Astrocyte (in vitro differentiated cells and primary cell): ENCODE measurements at regions not wholly inside any gene's neighbourhood (a gene's known extent, or its start where the extent isn't known, plus 50 kb on each side); places are given as distances from the start of the nearest gene placed in this dataset.

ENCODE experiments used
- DNase-seq: peaks from one replicate; pipeline ENCODE4 v3.0.0-alpha.2; 2010; ENCODE audit warnings: low read depth
- FAIRE-seq: peaks from 2 replicates; lab custom pipeline; 2011; peaks lifted over from hg19 to GRCh38; lab: Jason Lieb, UNC
- H2AFZ ChIP-seq: 2 replicates; pipeline ENCODE4 v1.6.0; 2012; ENCODE audit warnings: low read depth, low read length, inconsistent platforms
- H3K27ac ChIP-seq: 2 replicates; pipeline ENCODE4 v1.5.1; 2011; ENCODE audit warnings: low read depth, low read length, inconsistent platforms
- H3K27me3 ChIP-seq: 2 replicates; pipeline ENCODE4 v1.6.0; 2011; ENCODE audit warnings: low read length, inconsistent platforms; ENCODE audit not compliant: insufficient read depth
- H3K36me3 ChIP-seq: 2 replicates; pipeline ENCODE4 v1.5.1; 2011; ENCODE audit warnings: low read length, inconsistent platforms; ENCODE audit not compliant: insufficient read depth
- H3K4me1 ChIP-seq: 2 replicates; pipeline ENCODE4 v1.5.1; 2011; ENCODE audit warnings: low read length, inconsistent platforms; ENCODE audit not compliant: insufficient read depth
- H3K4me2 ChIP-seq: 2 replicates; pipeline ENCODE4 v1.6.0; 2012; ENCODE audit warnings: low read length, inconsistent platforms
- H3K4me3 ChIP-seq: 2 replicates; pipeline ENCODE4 v1.5.1; 2011; ENCODE audit warnings: low read depth, mild to moderate bottlenecking, low read length, inconsistent platforms; ENCODE audit not compliant: insufficient read depth
- H3K79me2 ChIP-seq: 2 replicates; pipeline ENCODE4 v1.6.0; 2012; ENCODE audit warnings: mild to moderate bottlenecking, low read length, inconsistent platforms; ENCODE audit not compliant: insufficient read depth
- H3K9ac ChIP-seq: 2 replicates; pipeline ENCODE4 v1.6.0; 2012; ENCODE audit warnings: mild to moderate bottlenecking, low read length, inconsistent platforms
- H3K9me3 ChIP-seq: 2 replicates; pipeline ENCODE4 v1.5.1; 2012; ENCODE audit warnings: low read depth, mild to moderate bottlenecking, low read length, inconsistent platforms; ENCODE audit not compliant: insufficient read depth
- H4K20me1 ChIP-seq: 2 replicates; pipeline ENCODE4 v1.6.0; 2012; ENCODE audit warnings: low read length, inconsistent platforms; ENCODE audit not compliant: insufficient read depth
- H3K27ac Mint-ChIP-seq: one replicate; pipeline ENCODE4 v1.8.0; 2021; ENCODE audit warnings: mild to moderate bottlenecking, mixed read lengths; ENCODE audit not compliant: unreplicated experiment
- H3K27me3 Mint-ChIP-seq: one replicate; pipeline ENCODE4 v1.8.0; 2021; ENCODE audit warnings: low read depth, mixed read lengths; ENCODE audit not compliant: unreplicated experiment
- H3K36me3 Mint-ChIP-seq: one replicate; pipeline ENCODE4 v1.8.0; 2021; ENCODE audit warnings: low read depth, mixed read lengths; ENCODE audit not compliant: unreplicated experiment
- H3K4me1 Mint-ChIP-seq: one replicate; pipeline ENCODE4 v1.8.0; 2021; ENCODE audit warnings: low read depth, mixed read lengths; ENCODE audit not compliant: unreplicated experiment
- H3K4me3 Mint-ChIP-seq: one replicate; pipeline ENCODE4 v1.8.0; 2021; ENCODE audit warnings: mild to moderate bottlenecking, moderate library complexity, mixed read lengths; ENCODE audit not compliant: unreplicated experiment
- H3K9me3 Mint-ChIP-seq: one replicate; pipeline ENCODE4 v1.8.0; 2021; ENCODE audit warnings: mild to moderate bottlenecking, mixed read lengths; ENCODE audit not compliant: unreplicated experiment
- EZH2 ChIP-seq: IDR thresholded peaks from 2 replicates; pipeline ENCODE4 v1.6.1; 2012; ENCODE audit warnings: mild to moderate bottlenecking, low read length, inconsistent platforms; ENCODE audit not compliant: insufficient read depth
- TF ChIP-seq, protein P1 (sequence below): IDR thresholded peaks from 2 replicates; pipeline ENCODE4 v1.5.1; 2011; ENCODE audit warnings: low read depth, mild to moderate bottlenecking, inconsistent platforms, low read length, moderate library complexity; ENCODE audit not compliant: insufficient read depth

DNA sequence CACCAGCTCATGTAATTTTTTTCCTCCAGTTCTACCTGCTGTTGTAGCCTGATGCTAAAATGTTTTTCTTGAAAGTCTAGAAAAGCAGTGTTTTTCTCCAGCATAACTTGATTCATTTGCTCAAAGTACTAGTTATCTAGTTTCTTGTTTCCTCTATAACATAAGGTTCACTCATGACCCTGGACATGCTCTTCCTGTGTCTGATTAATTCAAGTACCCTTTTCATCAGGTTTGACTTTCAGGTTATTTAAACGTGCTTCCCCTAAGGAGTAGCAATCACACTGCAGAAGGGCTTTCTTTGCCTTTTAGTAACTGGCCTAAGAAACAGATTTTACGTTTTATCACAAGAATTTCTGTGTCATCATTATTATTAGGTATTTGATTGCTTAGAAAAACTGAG, 66.8 kb upstream of the EGFL6 start:
- H2AFZ ChIP-seq, result no peak overlapping the region
- H3K9ac ChIP-seq, result no peak overlapping the region
- H4K20me1 ChIP-seq, result no peaks in the 10 kb centered on the region
- TF ChIP-seq, protein P1, sequence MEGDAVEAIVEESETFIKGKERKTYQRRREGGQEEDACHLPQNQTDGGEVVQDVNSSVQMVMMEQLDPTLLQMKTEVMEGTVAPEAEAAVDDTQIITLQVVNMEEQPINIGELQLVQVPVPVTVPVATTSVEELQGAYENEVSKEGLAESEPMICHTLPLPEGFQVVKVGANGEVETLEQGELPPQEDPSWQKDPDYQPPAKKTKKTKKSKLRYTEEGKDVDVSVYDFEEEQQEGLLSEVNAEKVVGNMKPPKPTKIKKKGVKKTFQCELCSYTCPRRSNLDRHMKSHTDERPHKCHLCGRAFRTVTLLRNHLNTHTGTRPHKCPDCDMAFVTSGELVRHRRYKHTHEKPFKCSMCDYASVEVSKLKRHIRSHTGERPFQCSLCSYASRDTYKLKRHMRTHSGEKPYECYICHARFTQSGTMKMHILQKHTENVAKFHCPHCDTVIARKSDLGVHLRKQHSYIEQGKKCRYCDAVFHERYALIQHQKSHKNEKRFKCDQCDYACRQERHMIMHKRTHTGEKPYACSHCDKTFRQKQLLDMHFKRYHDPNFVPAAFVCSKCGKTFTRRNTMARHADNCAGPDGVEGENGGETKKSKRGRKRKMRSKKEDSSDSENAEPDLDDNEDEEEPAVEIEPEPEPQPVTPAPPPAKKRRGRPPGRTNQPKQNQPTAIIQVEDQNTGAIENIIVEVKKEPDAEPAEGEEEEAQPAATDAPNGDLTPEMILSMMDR, result no peak
- no peak for TF ChIP-seq EZH2
- H3K4me3 ChIP-seq, result no peak overlapping the region
- H3K4me1 ChIP-seq, result no peaks in the 10 kb centered on the region
- no peaks in the 10 kb centered on the region for H3K9me3 ChIP-seq
- no peak overlapping the region for H3K27ac ChIP-seq
- H3K4me1 Mint-ChIP-seq, result no peaks in the 10 kb centered on the region
- no peak overlapping the region for H3K4me3 Mint-ChIP-seq
- H3K9me3 Mint-ChIP-seq, result no peaks in the 10 kb centered on the region
- DNase-seq (no peak), FAIRE-seq (peak; percentile 5)
- H3K27me3 ChIP-seq, result no peaks in the 10 kb centered on the region
- no peaks in the 10 kb centered on the region for H3K79me2 ChIP-seq
- H3K36me3 Mint-ChIP-seq, result no peaks in the 10 kb centered on the region
- no peaks in the 10 kb centered on the region for H3K27me3 Mint-ChIP-seq
- no peak overlapping the region for H3K4me2 ChIP-seq
- H3K36me3 ChIP-seq, result no peaks in the 10 kb centered on the region
- no peak overlapping the region for H3K27ac Mint-ChIP-seq

DNA sequence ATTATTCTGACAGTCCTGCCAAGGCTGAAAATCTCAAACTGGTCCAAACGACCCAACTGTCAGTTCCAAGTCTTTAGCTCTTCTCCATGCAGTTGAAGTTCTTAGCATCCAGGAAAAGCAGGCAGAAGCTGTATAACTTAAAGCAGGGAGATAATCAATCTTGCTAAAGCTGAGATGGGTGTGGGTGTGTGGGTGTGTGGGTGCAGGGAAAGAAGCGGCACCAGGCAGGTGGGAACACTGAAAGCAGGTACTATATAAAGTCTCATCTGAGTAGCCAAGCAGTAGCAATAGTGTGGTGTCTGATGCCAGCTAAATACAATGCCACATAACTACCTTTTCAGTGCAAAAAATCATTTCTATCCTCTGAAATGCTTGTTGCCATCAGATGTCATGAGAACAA, 69.7 kb upstream of the EGFL6 start:
- Mint-ChIP-seq H3K4me3 (no peak overlapping the region), H3K27ac (no peak overlapping the region), H3K9me3 (no peaks in the 10 kb centered on the region), H3K4me1 (no peaks in the 10 kb centered on the region), H3K27me3 (no peaks in the 10 kb centered on the region), H3K36me3 (no peaks in the 10 kb centered on the region)
- Histone ChIP-seq H2AFZ (no peak overlapping the region), H3K27ac (no peak overlapping the region), H3K9ac (no peak overlapping the region), H4K20me1 (no peaks in the 10 kb centered on the region), H3K4me2 (no peak overlapping the region), H3K27me3 (no peaks in the 10 kb centered on the region), H3K79me2 (no peaks in the 10 kb centered on the region), H3K36me3 (no peaks in the 10 kb centered on the region), H3K9me3 (no peaks in the 10 kb centered on the region), H3K4me1 (no peaks in the 10 kb centered on the region), H3K4me3 (no peak overlapping the region)
- FAIRE-seq (peak; percentile 43), DNase-seq (no peak)
- TF ChIP-seq, protein P1, result no peak
- no peak for TF ChIP-seq EZH2

DNA sequence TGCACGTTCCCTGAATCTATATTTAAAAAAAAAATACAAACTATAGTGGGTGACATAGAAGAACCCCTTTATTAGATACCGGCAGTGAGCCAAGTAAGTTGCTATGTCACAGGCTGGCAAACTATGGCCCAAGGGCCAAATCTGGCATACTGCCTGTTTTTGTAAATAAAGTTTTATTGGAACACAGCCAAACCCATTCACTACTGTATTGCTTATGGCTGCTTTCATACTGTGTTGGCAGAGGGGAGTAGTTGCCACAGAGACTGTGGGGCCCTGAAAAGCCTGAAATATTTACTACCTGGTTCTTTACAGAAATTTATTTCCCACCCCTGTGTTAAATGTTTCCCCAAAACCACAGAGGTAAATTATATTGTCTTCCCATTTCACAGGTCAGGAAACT, 71.2 kb upstream of the EGFL6 start:
- Histone ChIP-seq H3K4me1 (no peaks in the 10 kb centered on the region), H3K4me3 (no peak overlapping the region), H3K27ac (no peak overlapping the region), H3K4me2 (no peak overlapping the region), H3K36me3 (no peaks in the 10 kb centered on the region), H3K9me3 (no peaks in the 10 kb centered on the region), H2AFZ (no peak overlapping the region), H3K27me3 (no peaks in the 10 kb centered on the region), H3K9ac (no peak overlapping the region), H4K20me1 (no peaks in the 10 kb centered on the region), H3K79me2 (no peaks in the 10 kb centered on the region)
- no peak overlapping the region for H3K27ac Mint-ChIP-seq
- H3K4me3 Mint-ChIP-seq, result no peak overlapping the region
- no peaks in the 10 kb centered on the region for H3K4me1 Mint-ChIP-seq
- FAIRE-seq (peak; percentile 89), DNase-seq (no peak)
- no peaks in the 10 kb centered on the region for H3K27me3 Mint-ChIP-seq
- no peak for TF ChIP-seq EZH2
- TF ChIP-seq, protein P1, result no peak
- H3K9me3 Mint-ChIP-seq, result no peaks in the 10 kb centered on the region
- no peaks in the 10 kb centered on the region for H3K36me3 Mint-ChIP-seq
